ENCODE measurements at regions not wholly inside any gene's neighbourhood (a gene's known extent, or its start where the extent isn't known, plus 50 kb on each side); places are given as distances from the start of the nearest gene placed in this dataset.
"Not testable (repeated sequence)": the region's sequence is repeated elsewhere in the genome, so short reads cannot be mapped to it uniquely, and the experiment has no call there.

GRCh38 chr20:28602403-28603217 lies 2654.9 kb upstream of the DEFB115 start (continued):
- peak; percentile 97 for TF ChIP-seq YEATS2 (CRISPR knock-in tag; IDR thresholded peaks at IDR 0.05; ENCODE audit: borderline replicate concordance)
- TF ChIP-seq, protein P1, sequence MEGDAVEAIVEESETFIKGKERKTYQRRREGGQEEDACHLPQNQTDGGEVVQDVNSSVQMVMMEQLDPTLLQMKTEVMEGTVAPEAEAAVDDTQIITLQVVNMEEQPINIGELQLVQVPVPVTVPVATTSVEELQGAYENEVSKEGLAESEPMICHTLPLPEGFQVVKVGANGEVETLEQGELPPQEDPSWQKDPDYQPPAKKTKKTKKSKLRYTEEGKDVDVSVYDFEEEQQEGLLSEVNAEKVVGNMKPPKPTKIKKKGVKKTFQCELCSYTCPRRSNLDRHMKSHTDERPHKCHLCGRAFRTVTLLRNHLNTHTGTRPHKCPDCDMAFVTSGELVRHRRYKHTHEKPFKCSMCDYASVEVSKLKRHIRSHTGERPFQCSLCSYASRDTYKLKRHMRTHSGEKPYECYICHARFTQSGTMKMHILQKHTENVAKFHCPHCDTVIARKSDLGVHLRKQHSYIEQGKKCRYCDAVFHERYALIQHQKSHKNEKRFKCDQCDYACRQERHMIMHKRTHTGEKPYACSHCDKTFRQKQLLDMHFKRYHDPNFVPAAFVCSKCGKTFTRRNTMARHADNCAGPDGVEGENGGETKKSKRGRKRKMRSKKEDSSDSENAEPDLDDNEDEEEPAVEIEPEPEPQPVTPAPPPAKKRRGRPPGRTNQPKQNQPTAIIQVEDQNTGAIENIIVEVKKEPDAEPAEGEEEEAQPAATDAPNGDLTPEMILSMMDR (CRISPR knock-in tag; IDR thresholded peaks at IDR 0.05): peak; percentile 97
- not testable (repeated sequence) for TF ChIP-seq LCORL (IDR thresholded peaks at IDR 0.05)
- peak; percentile 87; the same call in 1 of the 2 replicates for TF ChIP-seq LCORL (CRISPR knock-in tag; IDR thresholded peaks at IDR 0.05)
- peak; percentile 13; the same call in 1 of the 2 replicates for TF ChIP-seq SMC3 (IDR thresholded peaks at IDR 0.05; ENCODE audit: low read length)
- TF ChIP-seq GATAD1 (CRISPR knock-in tag; IDR thresholded peaks at IDR 0.05): peak; percentile 94
- TF ChIP-seq SMAD3 (CRISPR knock-in tag; IDR thresholded peaks at IDR 0.05): peak; percentile 65; the same call in 1 of the 2 replicates
- TF ChIP-seq MYPOP (CRISPR knock-in tag; IDR thresholded peaks at IDR 0.05): peak; percentile 91
- TF ChIP-seq YEATS4 (CRISPR knock-in tag; IDR thresholded peaks at IDR 0.05; ENCODE audit: borderline replicate concordance): peak; percentile 93
- peak; percentile 86; the same call in 1 of the 2 replicates for TF ChIP-seq ZNF816 (CRISPR knock-in tag; IDR thresholded peaks at IDR 0.05; ENCODE audit: borderline replicate concordance)
- peak; percentile 94; the same call in 1 of the 2 replicates for TF ChIP-seq ZNF564 (CRISPR knock-in tag; IDR thresholded peaks at IDR 0.05)
- 0 out of 2 replicates have a peak, but pooled peaks have one; percentile 47 for TF ChIP-seq TIGD3 (CRISPR knock-in tag; IDR thresholded peaks at IDR 0.05; ENCODE audit: borderline replicate concordance)
- peak; percentile 93 for TF ChIP-seq ZNF891 (CRISPR knock-in tag; IDR thresholded peaks at IDR 0.05)
- TF ChIP-seq TMF1 (CRISPR knock-in tag; IDR thresholded peaks at IDR 0.05; ENCODE audit: low read depth): peak; percentile 37; the same call in 1 of the 2 replicates
- TF ChIP-seq REPIN1 (CRISPR knock-in tag; IDR thresholded peaks at IDR 0.05; ENCODE audit: borderline replicate concordance, low read depth): peak; percentile 95
- TF ChIP-seq HOXA5 (CRISPR knock-in tag; IDR thresholded peaks at IDR 0.05): peak; percentile 94
- peak; percentile 26; the same call in 1 of the 2 replicates for TF ChIP-seq ZNF644 (CRISPR knock-in tag; IDR thresholded peaks at IDR 0.05; ENCODE audit: low read depth)
- peak; percentile 44; the same call in 1 of the 2 replicates for TF ChIP-seq ZNF766 (CRISPR knock-in tag; IDR thresholded peaks at IDR 0.05; ENCODE audit: borderline replicate concordance)
- TF ChIP-seq ARID3A (IDR thresholded peaks at IDR 0.05; ENCODE audit: low read depth, low read length): peak; percentile 41
- TF ChIP-seq ZNF710 (CRISPR knock-in tag; IDR thresholded peaks at IDR 0.05; ENCODE audit: borderline replicate concordance): peak; percentile 87; the same call in 1 of the 2 replicates
- TF ChIP-seq HNF4A (CRISPR knock-in tag; IDR thresholded peaks at IDR 0.05): peak; percentile 98
- 0 out of 2 replicates have a peak, but pooled peaks have one; percentile 33 for TF ChIP-seq SIX1 (CRISPR knock-in tag; IDR thresholded peaks at IDR 0.05; ENCODE audit: borderline replicate concordance)

Measured in HepG2 (cell line).